BLaER1 (cell line): ENCODE measurements at regions not wholly inside any gene's neighbourhood (a gene's known extent, or its start where the extent isn't known, plus 50 kb on each side); places are given as distances from the start of the nearest gene placed in this dataset.
"Not testable (repeated sequence)": the region's sequence is repeated elsewhere in the genome, so short reads cannot be mapped to it uniquely, and the experiment has no call there.

ENCODE experiments used
- H3K27ac ChIP-seq: shearing (Covaris generic); formaldehyde crosslinking; 2 replicates; pipeline ENCODE4 v1.8.1; 2022
- H3K27me3 ChIP-seq: shearing (Covaris generic); formaldehyde crosslinking; 2 replicates; pipeline ENCODE4 v1.8.1; 2022
- H3K36me3 ChIP-seq: shearing (Covaris generic); formaldehyde crosslinking; 2 replicates; pipeline ENCODE4 v1.8.1; 2022
- H3K4me1 ChIP-seq: shearing (Covaris generic); formaldehyde crosslinking; 2 replicates; pipeline ENCODE4 v1.8.1; 2022
- H3K4me2 ChIP-seq: shearing (Covaris generic); formaldehyde crosslinking; 2 replicates; pipeline ENCODE4 v1.8.1; 2022
- H3K4me3 ChIP-seq: shearing (Covaris generic); formaldehyde crosslinking; 2 replicates; pipeline ENCODE4 v1.8.1; 2022
- H3K9ac ChIP-seq: shearing (Covaris generic); formaldehyde crosslinking; 2 replicates; pipeline ENCODE4 v1.8.1; 2022
- H3K9me3 ChIP-seq: shearing (Covaris generic); formaldehyde crosslinking; 2 replicates; pipeline ENCODE4 v1.8.1; 2022
- H4K20me1 ChIP-seq: shearing (Covaris generic); formaldehyde crosslinking; 2 replicates; pipeline ENCODE4 v1.8.1; 2022
- Cebpa-rat ChIP-seq: shearing (Covaris generic); IDR thresholded peaks from 2 replicates; pipeline ENCODE4 v1.8.1; 2022

DNA sequence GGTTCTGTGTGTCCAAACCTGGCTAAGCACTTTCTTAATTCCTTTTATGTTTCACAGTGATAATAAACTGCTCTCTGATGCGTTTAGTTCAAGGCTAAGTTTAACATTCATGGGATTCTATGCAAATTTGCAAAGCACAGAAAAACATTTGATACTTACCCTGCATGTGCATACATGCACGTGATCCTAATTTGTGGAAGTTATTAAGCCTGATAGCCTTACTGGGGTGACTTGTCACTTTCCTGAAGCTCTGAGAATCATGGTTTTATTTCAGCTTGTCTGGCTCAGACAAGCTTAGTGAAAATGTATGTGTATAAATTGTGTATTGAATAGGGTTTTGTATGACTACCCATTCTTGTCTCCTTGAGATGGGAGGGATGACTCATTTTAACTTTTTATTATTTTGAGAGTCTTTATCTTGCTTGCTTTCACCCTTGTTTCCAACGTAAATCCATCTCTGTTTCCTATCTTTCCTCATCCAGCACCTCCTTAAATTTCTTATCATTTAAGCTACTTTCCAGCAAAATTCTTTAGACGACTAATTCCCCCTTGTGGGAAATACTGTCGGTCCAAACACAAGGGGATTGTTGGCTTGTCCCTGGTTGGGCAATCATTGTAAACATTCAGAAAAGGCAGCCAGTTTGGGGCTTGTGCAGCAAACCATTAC lies 167.1 kb downstream of the C11orf91 start:
- H3K4me3 ChIP-seq = no peak overlapping the region
- H4K20me1 ChIP-seq = no peaks in the 10 kb centered on the region
- no peaks in the 10 kb centered on the region for H3K27me3 ChIP-seq
- no peak for TF ChIP-seq Cebpa-rat
- no peaks in the 10 kb centered on the region for H3K36me3 ChIP-seq
- H3K27ac ChIP-seq = no peak overlapping the region
- no peak overlapping the region for H3K9ac ChIP-seq
- H3K9me3 ChIP-seq = peaks cover 5% of the 10 kb centered on the region; the same call in 1 of the 2 replicates
- no peaks in the 10 kb centered on the region for H3K4me1 ChIP-seq
- no peak overlapping the region for H3K4me2 ChIP-seq

- no peak overlapping the region for H3K27ac ChIP-seq
- no peak overlapping the region for H3K9ac ChIP-seq
- H3K4me1 ChIP-seq = no peaks in the 10 kb centered on the region
- H3K4me3 ChIP-seq = no peak overlapping the region
- no peaks in the 10 kb centered on the region for H4K20me1 ChIP-seq
- no peaks in the 10 kb centered on the region for H3K36me3 ChIP-seq
- no peak overlapping the region for H3K4me2 ChIP-seq
- no peaks in the 10 kb centered on the region for H3K27me3 ChIP-seq
- TF ChIP-seq Cebpa-rat = no peak
- H3K9me3 ChIP-seq = peaks cover 5% of the 10 kb centered on the region; the same call in 1 of the 2 replicates
These were observed 167.8 kb downstream of the C11orf91 start for GRCh38 chr11:33532720-33533385.

- Histone ChIP-seq H3K9me3 (peaks cover 5% of the 10 kb centered on the region; the same call in 1 of the 2 replicates), H3K27me3 (no peaks in the 10 kb centered on the region), H3K9ac (no peak overlapping the region), H3K4me2 (no peak overlapping the region), H4K20me1 (no peaks in the 10 kb centered on the region), H3K36me3 (no peaks in the 10 kb centered on the region), H3K4me1 (no peaks in the 10 kb centered on the region), H3K4me3 (no peak overlapping the region), H3K27ac (no peak overlapping the region)
- TF ChIP-seq Cebpa-rat = no peak
These were observed 168.4 kb downstream of the C11orf91 start for GRCh38 chr11:33532257-33532656.

- no peaks in the 10 kb centered on the region for H3K27me3 ChIP-seq
- no peak for TF ChIP-seq Cebpa-rat
- H3K9ac ChIP-seq = no peak overlapping the region
- H3K4me2 ChIP-seq = no peak overlapping the region
- peaks cover 5% of the 10 kb centered on the region; the same call in 1 of the 2 replicates for H3K9me3 ChIP-seq
- no peaks in the 10 kb centered on the region for H3K4me1 ChIP-seq
- no peak overlapping the region for H3K4me3 ChIP-seq
- no peaks in the 10 kb centered on the region for H4K20me1 ChIP-seq
- no peak overlapping the region for H3K27ac ChIP-seq
- H3K36me3 ChIP-seq = no peaks in the 10 kb centered on the region
These were observed 168.9 kb downstream of the C11orf91 start for GRCh38 chr11:33531743-33532181.

DNA sequence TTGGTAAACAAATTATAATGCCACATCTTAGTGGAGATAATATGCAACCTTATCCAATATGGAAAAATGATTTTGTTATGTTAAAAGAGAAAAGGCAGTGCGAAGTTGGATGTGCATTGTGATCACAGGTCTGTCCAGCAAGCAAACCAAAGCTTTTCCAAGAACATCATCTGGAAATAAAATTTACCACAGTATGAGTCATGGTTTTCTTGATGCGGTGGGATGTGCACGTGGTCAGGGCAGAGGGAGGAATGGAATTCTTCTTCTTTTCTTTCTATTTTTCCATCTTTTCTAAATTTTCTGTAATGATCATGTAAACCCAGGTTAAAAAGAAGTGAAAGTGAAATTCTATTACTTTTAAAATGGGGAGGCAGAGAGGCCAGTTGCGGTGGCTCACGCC lies 169.8 kb downstream of the C11orf91 start:
- H3K27ac ChIP-seq = no peak overlapping the region
- no peaks in the 10 kb centered on the region for H3K27me3 ChIP-seq
- no peak overlapping the region for H3K4me2 ChIP-seq
- H3K4me1 ChIP-seq = no peaks in the 10 kb centered on the region
- no peaks in the 10 kb centered on the region for H4K20me1 ChIP-seq
- TF ChIP-seq Cebpa-rat = no peak
- H3K9me3 ChIP-seq = peaks cover 13% of the 10 kb centered on the region; the same call in 1 of the 2 replicates
- no peak overlapping the region for H3K4me3 ChIP-seq
- H3K9ac ChIP-seq = no peak overlapping the region
- H3K36me3 ChIP-seq = no peaks in the 10 kb centered on the region

- H3K9ac ChIP-seq = no peak overlapping the region
- H3K27me3 ChIP-seq = no peaks in the 10 kb centered on the region
- H3K4me2 ChIP-seq = no peak overlapping the region
- TF ChIP-seq Cebpa-rat = no peak
- H3K36me3 ChIP-seq = no peaks in the 10 kb centered on the region
- no peak overlapping the region for H3K4me3 ChIP-seq
- peaks cover 11% of the 10 kb centered on the region; the same call in 1 of the 2 replicates for H3K9me3 ChIP-seq
- H4K20me1 ChIP-seq = no peaks in the 10 kb centered on the region
- H3K27ac ChIP-seq = no peak overlapping the region
- H3K4me1 ChIP-seq = no peaks in the 10 kb centered on the region
These were observed 171.2 kb downstream of the C11orf91 start for GRCh38 chr11:33529461-33529860.

DNA sequence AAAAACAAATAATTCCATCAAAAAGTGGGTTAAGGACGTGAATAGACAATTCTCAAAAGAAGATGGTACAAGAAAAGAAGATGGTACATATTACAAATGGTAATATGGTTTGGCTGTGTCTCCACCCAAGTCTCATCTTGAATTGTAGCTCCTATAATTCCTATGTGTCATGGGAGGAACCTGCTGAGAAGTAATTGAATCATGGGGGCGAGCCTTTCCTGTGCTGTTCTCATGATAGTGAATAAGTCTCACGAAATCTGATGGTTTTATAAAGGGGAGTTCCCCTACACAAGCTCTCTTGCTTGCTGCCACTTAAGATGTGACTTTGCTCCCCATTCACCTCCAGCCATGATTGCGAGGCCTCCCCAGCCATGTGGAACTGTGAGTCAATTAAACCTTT lies 172.9 kb downstream of the C11orf91 start:
- not testable (repeated sequence) for H3K4me2 ChIP-seq, H3K4me1 ChIP-seq, H3K36me3 ChIP-seq, H3K27me3 ChIP-seq, H3K4me3 ChIP-seq, H3K27ac ChIP-seq, H3K9ac ChIP-seq, H4K20me1 ChIP-seq
- H3K9me3 ChIP-seq = peaks cover 11% of the 10 kb centered on the region; the same call in 1 of the 2 replicates

- Histone ChIP-seq H3K4me1 (no peaks in the 10 kb centered on the region), H3K27me3 (no peaks in the 10 kb centered on the region), H3K4me2 (no peak overlapping the region), H3K36me3 (no peaks in the 10 kb centered on the region), H3K27ac (no peak overlapping the region), H3K9me3 (peaks cover 11% of the 10 kb centered on the region; the same call in 1 of the 2 replicates), H3K4me3 (no peak overlapping the region), H4K20me1 (no peaks in the 10 kb centered on the region), H3K9ac (no peak overlapping the region)
- no peak for TF ChIP-seq Cebpa-rat
These were observed 174.8 kb downstream of the C11orf91 start for GRCh38 chr11:33525789-33526188.

DNA sequence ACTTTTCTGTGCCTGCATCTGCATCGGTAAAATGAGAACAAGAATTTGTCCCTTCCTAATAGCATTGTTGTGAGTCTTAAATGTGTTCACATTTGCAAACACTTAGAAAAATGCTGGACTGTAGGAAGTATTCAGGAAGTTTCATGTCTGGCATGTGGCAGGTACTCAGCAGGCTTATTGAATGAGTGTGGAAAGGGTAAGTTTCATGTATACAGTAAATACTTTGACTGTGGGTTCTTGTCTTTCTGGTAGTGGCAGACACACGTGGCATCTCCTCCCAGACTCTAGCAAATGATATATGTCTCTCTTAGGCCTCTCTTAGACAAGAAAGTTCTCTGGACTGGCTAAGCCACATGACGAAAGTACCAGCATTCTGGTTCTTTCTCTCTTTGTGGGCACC lies 179.2 kb downstream of the C11orf91 start:
- H3K27ac ChIP-seq = no peak overlapping the region
- H3K4me2 ChIP-seq = no peak overlapping the region
- no peaks in the 10 kb centered on the region for H3K4me1 ChIP-seq
- no peaks in the 10 kb centered on the region for H4K20me1 ChIP-seq
- no peak overlapping the region for H3K4me3 ChIP-seq
- H3K9me3 ChIP-seq = peaks cover 10% of the 10 kb centered on the region; the same call in 1 of the 2 replicates
- TF ChIP-seq Cebpa-rat = no peak
- H3K9ac ChIP-seq = no peak overlapping the region
- no peaks in the 10 kb centered on the region for H3K36me3 ChIP-seq
- H3K27me3 ChIP-seq = no peaks in the 10 kb centered on the region

- no peak overlapping the region for H3K9ac ChIP-seq
- no peak overlapping the region for H3K4me3 ChIP-seq
- no peaks in the 10 kb centered on the region for H3K27me3 ChIP-seq
- no peaks in the 10 kb centered on the region for H3K9me3 ChIP-seq
- H3K4me2 ChIP-seq = no peak overlapping the region
- no peak for TF ChIP-seq Cebpa-rat
- H4K20me1 ChIP-seq = no peaks in the 10 kb centered on the region
- peaks cover 5% of the 10 kb centered on the region; the same call in 1 of the 2 replicates for H3K4me1 ChIP-seq
- no peaks in the 10 kb centered on the region for H3K36me3 ChIP-seq
- H3K27ac ChIP-seq = no peak overlapping the region
These were observed 180.5 kb downstream of the C11orf91 start for GRCh38 chr11:33520112-33520511.
